AG04450 (cell line): ENCODE measurements at regions not wholly inside any gene's neighbourhood (a gene's known extent, or its start where the extent isn't known, plus 50 kb on each side); places are given as distances from the start of the nearest gene placed in this dataset.
A peak's percentile ranks its signal among the peaks of the same experiment; 100 is the strongest.

ENCODE experiments used
- CTCF ChIA-PET: fragments of 300-600, 350-600 bp; formaldehyde crosslinking; extraction: SDS; loops from one replicate; lab custom pipeline; 2022; ENCODE audit warnings: antibody characterized with exemption, inconsistent platforms; lab: Charles Lee
- POLR2A ChIA-PET: fragments of 350-600 bp; formaldehyde crosslinking; extraction: SDS; loops from one replicate; lab custom pipeline; 2021; ENCODE audit warnings: antibody characterized with exemption, inconsistent platforms; lab: Yijun Ruan, JAX
- DNase-seq: peaks from one replicate; pipeline ENCODE4 v3.0.0-alpha.2; 2011; ENCODE audit warnings: low read depth, low spot score
- H3K27ac ChIP-seq: one replicate; pipeline ENCODE4 v1.5.1; 2012; ENCODE audit warnings: low read depth, low read length, control low read depth
- H3K27me3 ChIP-seq: one replicate; pipeline ENCODE4 v1.6.0; 2012; ENCODE audit warnings: low read length; ENCODE audit not compliant: control insufficient read depth, insufficient read depth
- H3K4me3 ChIP-seq: 2 replicates; pipeline ENCODE4 v1.5.1; 2011; ENCODE audit warnings: mild to moderate bottlenecking, low read depth, low read length, control low read depth
- H3K9me3 ChIP-seq: 2 replicates; pipeline ENCODE4 v1.5.1; 2012; ENCODE audit warnings: low read length; ENCODE audit not compliant: control insufficient read depth, insufficient read depth
- TF ChIP-seq, protein P1 (sequence below): IDR thresholded peaks from 2 replicates; pipeline ENCODE4 v1.5.1; 2011; ENCODE audit warnings: low read depth, low read length, control low read depth, inconsistent platforms

DNA sequence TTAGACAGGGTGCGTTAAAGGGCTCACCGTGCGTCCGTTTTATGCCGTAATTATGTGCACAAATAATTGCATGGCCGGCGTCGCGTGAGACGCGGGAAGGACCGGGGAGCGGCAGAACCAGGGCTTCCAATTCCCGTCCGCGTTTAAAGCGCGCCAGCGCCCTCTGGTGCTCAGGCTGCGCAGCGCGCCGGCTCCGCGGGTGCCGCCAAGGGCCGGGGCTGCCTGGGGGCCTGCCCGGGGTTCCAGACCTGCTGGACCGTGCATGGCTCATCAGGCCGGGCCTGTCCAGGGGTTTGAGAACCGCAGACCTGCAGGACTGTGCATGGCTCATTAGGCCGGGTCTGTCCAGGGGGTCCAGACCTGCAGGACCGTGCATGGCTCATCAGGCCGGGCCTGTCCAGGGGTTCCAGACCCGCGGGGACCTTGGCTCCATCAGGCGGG, 369.0 kb downstream of the THBS2 start:
- no peak overlapping the region for H3K27ac ChIP-seq
- H3K9me3 ChIP-seq = no peaks in the 10 kb centered on the region; the same call in 1 of the 2 replicates
- TF ChIP-seq, protein P1, sequence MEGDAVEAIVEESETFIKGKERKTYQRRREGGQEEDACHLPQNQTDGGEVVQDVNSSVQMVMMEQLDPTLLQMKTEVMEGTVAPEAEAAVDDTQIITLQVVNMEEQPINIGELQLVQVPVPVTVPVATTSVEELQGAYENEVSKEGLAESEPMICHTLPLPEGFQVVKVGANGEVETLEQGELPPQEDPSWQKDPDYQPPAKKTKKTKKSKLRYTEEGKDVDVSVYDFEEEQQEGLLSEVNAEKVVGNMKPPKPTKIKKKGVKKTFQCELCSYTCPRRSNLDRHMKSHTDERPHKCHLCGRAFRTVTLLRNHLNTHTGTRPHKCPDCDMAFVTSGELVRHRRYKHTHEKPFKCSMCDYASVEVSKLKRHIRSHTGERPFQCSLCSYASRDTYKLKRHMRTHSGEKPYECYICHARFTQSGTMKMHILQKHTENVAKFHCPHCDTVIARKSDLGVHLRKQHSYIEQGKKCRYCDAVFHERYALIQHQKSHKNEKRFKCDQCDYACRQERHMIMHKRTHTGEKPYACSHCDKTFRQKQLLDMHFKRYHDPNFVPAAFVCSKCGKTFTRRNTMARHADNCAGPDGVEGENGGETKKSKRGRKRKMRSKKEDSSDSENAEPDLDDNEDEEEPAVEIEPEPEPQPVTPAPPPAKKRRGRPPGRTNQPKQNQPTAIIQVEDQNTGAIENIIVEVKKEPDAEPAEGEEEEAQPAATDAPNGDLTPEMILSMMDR = peak; percentile 69
- no peak for DNase-seq
- ChIA-PET POLR2A (no interaction called here), CTCF (no interaction called here)
- no peak overlapping the region for H3K4me3 ChIP-seq
- peaks cover 4% of the 10 kb centered on the region for H3K27me3 ChIP-seq

DNA sequence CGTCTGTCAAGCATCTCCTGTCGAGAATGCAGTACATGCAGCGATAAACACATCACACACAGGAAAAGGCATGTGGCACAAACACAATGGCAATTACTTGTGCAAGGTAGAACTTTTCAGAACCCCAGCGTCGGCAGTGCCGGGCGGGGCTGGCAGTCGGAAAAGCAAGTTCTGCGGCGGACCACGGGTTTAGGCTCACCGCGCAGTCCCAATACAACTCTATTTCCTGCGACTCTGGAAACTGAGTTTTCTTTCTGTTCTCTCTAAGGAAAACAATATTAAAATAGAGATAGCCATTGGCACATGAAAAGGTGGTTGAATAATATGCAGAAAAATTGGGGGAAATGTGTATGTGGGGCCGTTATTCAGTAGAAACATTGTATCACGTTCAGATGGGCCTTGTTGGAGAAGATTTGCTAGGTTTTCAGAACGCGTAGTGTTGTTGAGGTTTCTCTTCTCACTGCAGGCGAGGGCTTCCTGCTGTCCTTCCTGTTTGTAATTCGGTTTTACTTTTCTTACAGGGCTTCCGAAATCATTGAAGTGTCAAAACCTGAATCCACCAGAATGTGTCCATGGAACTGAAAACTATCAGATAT, 369.5 kb downstream of the THBS2 start:
- Histone ChIP-seq H3K27me3 (peaks cover 4% of the 10 kb centered on the region), H3K27ac (no peak overlapping the region), H3K4me3 (no peak overlapping the region), H3K9me3 (no peaks in the 10 kb centered on the region; the same call in 1 of the 2 replicates)
- no peak for DNase-seq
- CTCF ChIA-PET = no interaction called here
- POLR2A ChIA-PET = no interaction called here
- TF ChIP-seq, protein P1 = no peak

DNA sequence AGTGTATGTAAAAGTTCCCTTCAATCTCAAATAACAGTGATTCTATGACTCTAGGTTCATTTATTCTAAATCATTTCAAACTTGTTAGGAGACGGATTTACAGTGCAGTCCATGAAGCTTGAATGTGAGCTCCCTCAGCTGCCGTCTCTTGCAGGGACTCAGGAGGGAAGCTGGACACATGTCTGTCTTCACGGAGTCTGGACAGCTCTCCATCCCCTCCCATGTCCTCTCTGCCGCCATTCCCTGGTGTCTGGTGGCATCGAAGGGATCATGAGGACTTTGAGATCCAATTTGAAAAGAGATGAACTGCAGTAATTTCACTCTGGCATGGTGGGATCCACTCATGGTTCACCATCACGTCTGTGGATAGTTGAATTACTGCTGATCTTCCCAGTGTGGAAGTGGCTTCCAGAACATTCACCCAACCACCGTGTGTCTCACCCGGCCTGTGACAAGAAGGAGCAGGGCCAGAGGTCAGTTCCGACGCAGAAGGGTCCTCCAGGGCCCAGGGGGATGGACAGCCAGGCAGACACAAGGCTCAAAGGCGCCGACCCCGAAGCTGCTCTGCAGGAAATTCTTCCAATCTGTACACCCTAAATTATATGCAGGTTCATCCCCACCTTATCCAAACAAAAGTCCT, 370.1 kb downstream of the THBS2 start:
- DNase-seq = no peak
- TF ChIP-seq, protein P1 = no peak
- ChIA-PET CTCF (no interaction called here), POLR2A (no interaction called here)
- no peak overlapping the region for H3K27ac ChIP-seq
- peaks cover 4% of the 10 kb centered on the region for H3K27me3 ChIP-seq
- H3K4me3 ChIP-seq = no peak overlapping the region
- H3K9me3 ChIP-seq = no peaks in the 10 kb centered on the region; the same call in 1 of the 2 replicates

DNA sequence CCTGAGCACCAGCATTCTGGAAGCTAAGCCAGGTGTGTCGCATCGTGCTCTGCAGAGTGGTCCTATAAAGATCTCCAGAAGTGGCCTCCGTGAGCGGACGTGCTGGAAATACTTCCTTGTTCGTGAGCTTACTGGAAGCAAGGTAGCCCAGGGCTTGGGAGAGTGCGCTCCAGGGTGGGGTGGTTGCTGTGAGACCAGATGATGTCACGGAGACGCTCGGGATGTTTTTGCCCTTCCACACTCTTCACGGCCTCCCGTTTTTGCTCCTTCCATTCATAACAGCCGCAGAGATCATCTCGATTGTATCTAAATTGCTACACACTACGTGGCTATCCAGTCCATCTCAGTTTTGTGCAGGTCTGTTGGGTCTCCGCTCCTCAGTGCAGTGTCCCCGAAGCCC, 373.4 kb downstream of the THBS2 start:
- ChIA-PET POLR2A (no interaction called here), CTCF (interaction anchor here (1.1 kb wide), 1 partner anchor 14 kb away, joined by 6 read pairs; no protein-coding TSS in a partner anchor)
- H3K4me3 ChIP-seq = no peak overlapping the region
- H3K27me3 ChIP-seq = peaks cover 4% of the 10 kb centered on the region
- H3K9me3 ChIP-seq = peaks cover 6% of the 10 kb centered on the region; the same call in 1 of the 2 replicates
- TF ChIP-seq, protein P1 = no peak
- H3K27ac ChIP-seq = no peak overlapping the region
- DNase-seq = no peak

DNA sequence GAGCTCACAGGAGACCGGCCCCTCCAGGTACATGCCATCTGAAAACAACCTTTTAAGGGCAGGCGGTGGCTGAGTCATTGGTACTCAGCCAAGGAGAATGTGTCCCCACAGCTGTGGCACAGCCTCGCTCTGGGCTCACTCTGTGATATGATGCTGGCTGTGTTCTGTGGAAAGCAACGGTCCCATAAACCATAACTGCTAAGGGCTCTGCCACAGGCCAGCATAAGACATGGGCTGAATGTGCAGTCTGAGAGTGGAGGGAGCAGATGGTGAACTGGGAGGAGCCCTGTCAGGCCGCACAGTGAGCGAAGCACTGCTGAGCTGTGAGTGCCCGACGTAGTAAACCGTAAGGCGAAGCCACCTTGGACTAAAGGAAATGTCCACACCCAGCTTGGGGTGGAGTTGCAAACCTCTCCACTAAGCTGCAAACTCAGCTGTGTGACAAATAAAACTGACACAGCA, 375.8 kb downstream of the THBS2 start:
- TF ChIP-seq, protein P1 = no peak
- peaks cover 4% of the 10 kb centered on the region for H3K27me3 ChIP-seq
- DNase-seq = no peak
- CTCF ChIA-PET = no interaction called here
- H3K9me3 ChIP-seq = peaks cover 12% of the 10 kb centered on the region; the same call in 1 of the 2 replicates
- POLR2A ChIA-PET = no interaction called here
- H3K4me3 ChIP-seq = no peak overlapping the region
- H3K27ac ChIP-seq = no peak overlapping the region
